SK-N-SH treated with all-trans-retinoic acid at 6 μM for 48 hours (cell line): ENCODE measurements at regions not wholly inside any gene's neighbourhood (a gene's known extent, or its start where the extent isn't known, plus 50 kb on each side); places are given as distances from the start of the nearest gene placed in this dataset.

Source experiments
- ATAC-seq: fragments of 200-7000 bp; cut with Tn5 transposase; 3 replicates; pipeline ENCODE4 v1.9.1; 2020; ENCODE audit warnings: mild to moderate bottlenecking, moderate library complexity
- ARNTL ChIP-seq: fragments of 450-650 bp; formaldehyde crosslinking; IDR thresholded peaks from 2 replicates; pipeline ENCODE4 v1.5.0; 2020; ENCODE audit warnings: low read depth, mild to moderate bottlenecking, moderate library complexity, borderline replicate concordance
- BACH2 ChIP-seq: fragments of 250-450 bp; sonication (Bioruptor Pico); IDR thresholded peaks from 2 replicates; pipeline ENCODE4 v1.9.0; 2021; ENCODE audit warnings: mild to moderate bottlenecking, borderline replicate concordance
- CREB5 ChIP-seq: fragments of 250-450 bp; sonication (Bioruptor Pico); IDR thresholded peaks from 2 replicates; pipeline ENCODE4 v1.5.1; 2020; ENCODE audit warnings: low read depth, mild to moderate bottlenecking, moderate library complexity
- CSDC2 ChIP-seq: fragments of 250-450 bp; sonication (Bioruptor Pico); IDR thresholded peaks from 2 replicates; pipeline ENCODE4 v1.5.0; 2020; ENCODE audit warnings: mild to moderate bottlenecking, moderate library complexity
- CSRNP3 ChIP-seq: fragments of 250-450 bp; sonication (Bioruptor Pico); IDR thresholded peaks from 2 replicates; pipeline ENCODE4 v1.5.1; 2021; ENCODE audit warnings: mild to moderate bottlenecking, moderate library complexity
- ESRRG ChIP-seq: fragments of 250-450 bp; sonication (Bioruptor Pico); IDR thresholded peaks from 2 replicates; pipeline ENCODE4 v1.6.1; 2021; ENCODE audit warnings: mild to moderate bottlenecking
- GLIS3 ChIP-seq: fragments of 250-450 bp; sonication (Bioruptor Pico); IDR thresholded peaks from 2 replicates; pipeline ENCODE4 v1.5.0; 2020; ENCODE audit warnings: mild to moderate bottlenecking, moderate library complexity
- ISL1 ChIP-seq: fragments of 250-450 bp; sonication (Bioruptor Pico); IDR thresholded peaks from 2 replicates; pipeline ENCODE4 v2.1.2; 2022; ENCODE audit warnings: mild to moderate bottlenecking, moderate library complexity
- OSR1 ChIP-seq: fragments of 250-450 bp; sonication (Bioruptor Pico); IDR thresholded peaks from 2 replicates; pipeline ENCODE4 v1.8.0; 2022; ENCODE audit warnings: moderate library complexity, mild to moderate bottlenecking, inconsistent platforms
- RARB ChIP-seq: fragments of 250-450 bp; sonication (Bioruptor Pico); IDR thresholded peaks from 2 replicates; pipeline ENCODE4 v1.8.0; 2021; ENCODE audit warnings: mild to moderate bottlenecking, moderate library complexity
- TOX ChIP-seq: fragments of 250-450 bp; sonication (Bioruptor Pico); IDR thresholded peaks from 2 replicates; pipeline ENCODE4 v1.8.0; 2021; ENCODE audit warnings: mild to moderate bottlenecking, moderate library complexity, borderline replicate concordance
- TSHZ2 ChIP-seq: fragments of 250-450 bp; sonication (Bioruptor Pico); IDR thresholded peaks from 2 replicates; pipeline ENCODE4 v1.5.0; 2020; ENCODE audit warnings: mild to moderate bottlenecking, moderate library complexity
- TF ChIP-seq, protein P1 (sequence below): fragments of 250-450 bp; sonication (Bioruptor Pico); IDR thresholded peaks from 2 replicates; pipeline ENCODE4 v1.8.0; 2021; ENCODE audit warnings: low read depth, mild to moderate bottlenecking, moderate library complexity, borderline replicate concordance
- TF ChIP-seq, protein P2 (sequence below): fragments of 250-450 bp; sonication (Bioruptor Pico); IDR thresholded peaks from 2 replicates; pipeline ENCODE4 v1.8.0; 2020; ENCODE audit warnings: mild to moderate bottlenecking, moderate library complexity, borderline replicate concordance

GRCh38 chr4:123244137-123244536 is 152.5 kb upstream of the SPRY1 start (continued):
- TF ChIP-seq, protein P1, sequence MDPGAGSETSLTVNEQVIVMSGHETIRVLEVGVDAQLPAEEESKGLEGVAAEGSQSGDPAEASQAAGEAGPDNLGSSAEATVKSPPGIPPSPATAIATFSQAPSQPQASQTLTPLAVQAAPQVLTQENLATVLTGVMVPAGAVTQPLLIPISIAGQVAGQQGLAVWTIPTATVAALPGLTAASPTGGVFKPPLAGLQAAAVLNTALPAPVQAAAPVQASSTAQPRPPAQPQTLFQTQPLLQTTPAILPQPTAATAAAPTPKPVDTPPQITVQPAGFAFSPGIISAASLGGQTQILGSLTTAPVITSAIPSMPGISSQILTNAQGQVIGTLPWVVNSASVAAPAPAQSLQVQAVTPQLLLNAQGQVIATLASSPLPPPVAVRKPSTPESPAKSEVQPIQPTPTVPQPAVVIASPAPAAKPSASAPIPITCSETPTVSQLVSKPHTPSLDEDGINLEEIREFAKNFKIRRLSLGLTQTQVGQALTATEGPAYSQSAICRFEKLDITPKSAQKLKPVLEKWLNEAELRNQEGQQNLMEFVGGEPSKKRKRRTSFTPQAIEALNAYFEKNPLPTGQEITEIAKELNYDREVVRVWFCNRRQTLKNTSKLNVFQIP (CRISPR knock-in tag): no peak
- TF ChIP-seq CSRNP3 (CRISPR knock-in tag): no peak
- no peak for TF ChIP-seq ESRRG (CRISPR knock-in tag)

- peak; percentile 65 for TF ChIP-seq ISL1 (CRISPR knock-in tag)
- TF ChIP-seq, protein P2, sequence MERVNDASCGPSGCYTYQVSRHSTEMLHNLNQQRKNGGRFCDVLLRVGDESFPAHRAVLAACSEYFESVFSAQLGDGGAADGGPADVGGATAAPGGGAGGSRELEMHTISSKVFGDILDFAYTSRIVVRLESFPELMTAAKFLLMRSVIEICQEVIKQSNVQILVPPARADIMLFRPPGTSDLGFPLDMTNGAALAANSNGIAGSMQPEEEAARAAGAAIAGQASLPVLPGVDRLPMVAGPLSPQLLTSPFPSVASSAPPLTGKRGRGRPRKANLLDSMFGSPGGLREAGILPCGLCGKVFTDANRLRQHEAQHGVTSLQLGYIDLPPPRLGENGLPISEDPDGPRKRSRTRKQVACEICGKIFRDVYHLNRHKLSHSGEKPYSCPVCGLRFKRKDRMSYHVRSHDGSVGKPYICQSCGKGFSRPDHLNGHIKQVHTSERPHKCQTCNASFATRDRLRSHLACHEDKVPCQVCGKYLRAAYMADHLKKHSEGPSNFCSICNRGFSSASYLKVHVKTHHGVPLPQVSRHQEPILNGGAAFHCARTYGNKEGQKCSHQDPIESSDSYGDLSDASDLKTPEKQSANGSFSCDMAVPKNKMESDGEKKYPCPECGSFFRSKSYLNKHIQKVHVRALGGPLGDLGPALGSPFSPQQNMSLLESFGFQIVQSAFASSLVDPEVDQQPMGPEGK (CRISPR knock-in tag): no peak
- no peak; the same call in 2 of the 3 replicates for ATAC-seq
These were observed 150.5 kb upstream of the SPRY1 start for GRCh38 chr4:123246085-123246484.

DNA sequence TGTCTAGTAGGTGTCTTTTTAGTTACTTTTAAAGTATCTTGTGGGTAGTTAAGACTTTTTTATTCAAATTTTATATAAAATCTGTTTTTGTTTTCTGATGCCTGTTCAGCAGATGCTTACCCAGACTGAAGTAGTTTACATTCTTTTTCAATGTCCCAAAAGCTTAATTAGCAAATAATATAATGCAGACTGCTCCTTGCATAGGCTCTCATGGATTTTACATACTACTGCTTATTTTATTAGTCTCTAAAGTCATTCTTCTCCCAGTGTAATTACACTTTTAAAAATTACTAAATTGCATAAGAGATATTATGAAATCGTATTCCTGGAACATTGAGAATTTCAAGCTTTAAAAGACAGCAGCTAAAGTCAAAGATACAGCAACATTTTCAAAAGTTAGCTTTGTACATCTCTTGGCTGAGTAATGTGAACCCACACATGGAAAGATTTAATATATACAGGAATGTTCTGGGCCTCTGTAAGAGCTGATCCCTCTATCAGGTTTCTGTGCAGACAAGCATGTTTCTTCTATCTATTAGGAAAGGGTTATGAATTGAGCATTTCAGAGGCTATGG is 148.4 kb upstream of the SPRY1 start:
- ATAC-seq: peak; percentile 64
- TF ChIP-seq CSDC2 (CRISPR knock-in tag) (no peak), BACH2 (no peak), GLIS3 (CRISPR knock-in tag) (no peak), ARNTL (CRISPR knock-in tag) (no peak), TOX (CRISPR knock-in tag) (no peak), ISL1 (CRISPR knock-in tag) (no peak), OSR1 (CRISPR knock-in tag) (no peak), ESRRG (CRISPR knock-in tag) (no peak), CREB5 (CRISPR knock-in tag) (no peak)
- TF ChIP-seq, protein P2 (CRISPR knock-in tag): no peak

- TF ChIP-seq BACH2 (no peak), TSHZ2 (CRISPR knock-in tag) (no peak), RARB (CRISPR knock-in tag) (no peak), ISL1 (CRISPR knock-in tag) (no peak), OSR1 (CRISPR knock-in tag) (no peak)
- ATAC-seq: no peak
These were observed 146.8 kb upstream of the SPRY1 start for GRCh38 chr4:123249821-123250220.
